NCI-H345 treated with DMSO at 0.1 percent for 48 hours (cell line): ENCODE measurements at regions not wholly inside any gene's neighbourhood (a gene's known extent, or its start where the extent isn't known, plus 50 kb on each side); places are given as distances from the start of the nearest gene placed in this dataset.
"Not testable (repeated sequence)": the region's sequence is repeated elsewhere in the genome, so short reads cannot be mapped to it uniquely, and the experiment has no call there.

Experiments
- DNase-seq: peaks from one replicate; lab custom pipeline; 2025; ENCODE audit not compliant: unreplicated experiment; lab: John Stamatoyannopoulos, UW

GRCh38 chr5:15384581-15384980 lies 115.4 kb upstream of the FBXL7 start:
- DNase-seq, result no peak

GRCh38 chr5:15384176-15384575 lies 115.8 kb upstream of the FBXL7 start:
- DNase-seq, result no peak

GRCh38 chr5:15383469-15383868 lies 116.5 kb upstream of the FBXL7 start:
- no peak for DNase-seq

- no peak for DNase-seq
Observed at GRCh38 chr5:15383021-15383420, 117.0 kb upstream of the FBXL7 start.

- no peak for DNase-seq
Observed at GRCh38 chr5:15377573-15378340, 122.2 kb upstream of the FBXL7 start.

- DNase-seq, result no peak
Observed at GRCh38 chr5:15376803-15377202, 123.2 kb upstream of the FBXL7 start.

GRCh38 chr5:15376088-15376487 lies 123.9 kb upstream of the FBXL7 start:
- no peak for DNase-seq

GRCh38 chr5:15375559-15375958 lies 124.4 kb upstream of the FBXL7 start:
- no peak for DNase-seq

- no peak for DNase-seq
Observed at GRCh38 chr5:15374886-15375285, 125.1 kb upstream of the FBXL7 start.

- DNase-seq, result no peak
Observed at GRCh38 chr5:15373151-15373550, 126.8 kb upstream of the FBXL7 start.

GRCh38 chr5:15371184-15371583 lies 128.8 kb upstream of the FBXL7 start:
- no peak for DNase-seq

- no peak for DNase-seq
Observed at GRCh38 chr5:15368835-15369234, 131.1 kb upstream of the FBXL7 start.

GRCh38 chr5:15367489-15367888 lies 132.5 kb upstream of the FBXL7 start:
- no peak for DNase-seq

GRCh38 chr5:15366676-15367391 lies 133.1 kb upstream of the FBXL7 start:
- no peak for DNase-seq

- DNase-seq, result no peak
Observed at GRCh38 chr5:15365070-15365469, 134.9 kb upstream of the FBXL7 start.

- DNase-seq, result no peak
Observed at GRCh38 chr5:15363601-15364000, 136.4 kb upstream of the FBXL7 start.

GRCh38 chr5:15357092-15357453 lies 142.9 kb upstream of the FBXL7 start:
- not testable (repeated sequence) for DNase-seq

GRCh38 chr5:15356308-15357091 lies 143.5 kb upstream of the FBXL7 start:
- DNase-seq, result not testable (repeated sequence)

GRCh38 chr5:15354021-15354420 lies 146.0 kb upstream of the FBXL7 start:
- no peak for DNase-seq

- no peak for DNase-seq
Observed at GRCh38 chr5:15353086-15353645, 146.8 kb upstream of the FBXL7 start.

- DNase-seq, result no peak
Observed at GRCh38 chr5:15350614-15351013, 149.4 kb upstream of the FBXL7 start.

GRCh38 chr5:15346738-15347137 lies 153.2 kb upstream of the FBXL7 start:
- DNase-seq, result no peak
